MM.1S (cell line): ENCODE measurements at regions not wholly inside any gene's neighbourhood (a gene's known extent, or its start where the extent isn't known, plus 50 kb on each side); places are given as distances from the start of the nearest gene placed in this dataset.

Experiments used
- DNase-seq: peaks from one replicate; pipeline ENCODE4 v3.0.0-alpha.2; 2015
- H2AFZ ChIP-seq: fragments of 300-600 bp; sonication (generic); 2 replicates; pipeline ENCODE4 v1.6.0; 2016; ENCODE audit warnings: antibody characterized with exemption, low read length
- H3F3A ChIP-seq: fragments of 300-600 bp; sonication (generic); 2 replicates; pipeline ENCODE4 v1.6.1; 2016; ENCODE audit warnings: mild to moderate bottlenecking, antibody characterized with exemption, low read length, moderate library complexity, mixed read lengths; ENCODE audit not compliant: insufficient read depth
- H3K27ac ChIP-seq: fragments of 300-600 bp; sonication (generic); 2 replicates; pipeline ENCODE4 v1.5.1; 2016; ENCODE audit warnings: mild to moderate bottlenecking, low read length
- H3K27me3 ChIP-seq: fragments of 300-600 bp; sonication (generic); replicated peaks from 2 replicates; pipeline ENCODE4 v1.6.0; 2016; ENCODE audit warnings: low read length; ENCODE audit not compliant: insufficient read depth
- H3K36me3 ChIP-seq: fragments of 300-600 bp; sonication (generic); replicated peaks from 2 replicates; pipeline ENCODE4 v1.6.1; 2016; ENCODE audit warnings: mild to moderate bottlenecking, low read length, mixed read lengths; ENCODE audit not compliant: insufficient read depth
- H3K4me1 ChIP-seq: fragments of 300-600 bp; sonication (generic); 2 replicates; pipeline ENCODE4 v1.6.1; 2016; ENCODE audit warnings: low read length, mixed read lengths
- H3K4me2 ChIP-seq: fragments of 300-600 bp; sonication (generic); 2 replicates; pipeline ENCODE4 v1.6.0; 2016; ENCODE audit warnings: low read depth, low read length
- H3K4me3 ChIP-seq: fragments of 300-600 bp; sonication (generic); 2 replicates; pipeline ENCODE4 v1.5.1; 2016; ENCODE audit warnings: low read length, mixed read lengths
- H3K79me2 ChIP-seq: fragments of 300-600 bp; sonication (generic); 2 replicates; pipeline ENCODE4 v1.6.1; 2016; ENCODE audit warnings: mixed run types, low read length, mixed read lengths
- H3K9ac ChIP-seq: fragments of 300-600 bp; sonication (generic); 2 replicates; pipeline ENCODE4 v1.6.1; 2016; ENCODE audit warnings: low read length, mixed read lengths
- H3K9me2 ChIP-seq: fragments of 300-600 bp; sonication (generic); replicated peaks from 2 replicates; pipeline ENCODE4 v1.6.1; 2016; ENCODE audit warnings: mild to moderate bottlenecking, low read length, mixed read lengths; ENCODE audit not compliant: insufficient read depth
- H3K9me3 ChIP-seq: fragments of 300-600 bp; sonication (generic); replicated peaks from 2 replicates; pipeline ENCODE4 v1.6.1; 2016; ENCODE audit warnings: mild to moderate bottlenecking, low read length, mixed read lengths; ENCODE audit not compliant: insufficient read depth
- H4K20me1 ChIP-seq: fragments of 300-600 bp; sonication (generic); 2 replicates; pipeline ENCODE4 v1.6.1; 2016; ENCODE audit warnings: mild to moderate bottlenecking, low read length, moderate library complexity, mixed read lengths; ENCODE audit not compliant: insufficient read depth
- CTCF ChIP-seq: fragments of 300-600 bp; sonication (generic); IDR thresholded peaks from 2 replicates; pipeline ENCODE4 v1.5.1; 2016; ENCODE audit warnings: antibody characterized with exemption, low read length, mixed read lengths
- EZH2 ChIP-seq: fragments of 300-600 bp; sonication (generic); optimal IDR thresholded peaks from 2 replicates; pipeline ENCODE3; 2017; ENCODE audit warnings: low read depth, mild to moderate bottlenecking, antibody characterized with exemption, low read length, mixed read lengths
- EZH2phosphoT487 ChIP-seq: fragments of 300-600 bp; sonication (generic); IDR thresholded peaks from 2 replicates; pipeline ENCODE4 v1.6.1; 2018; ENCODE audit warnings: antibody characterized with exemption, low read length

DNA sequence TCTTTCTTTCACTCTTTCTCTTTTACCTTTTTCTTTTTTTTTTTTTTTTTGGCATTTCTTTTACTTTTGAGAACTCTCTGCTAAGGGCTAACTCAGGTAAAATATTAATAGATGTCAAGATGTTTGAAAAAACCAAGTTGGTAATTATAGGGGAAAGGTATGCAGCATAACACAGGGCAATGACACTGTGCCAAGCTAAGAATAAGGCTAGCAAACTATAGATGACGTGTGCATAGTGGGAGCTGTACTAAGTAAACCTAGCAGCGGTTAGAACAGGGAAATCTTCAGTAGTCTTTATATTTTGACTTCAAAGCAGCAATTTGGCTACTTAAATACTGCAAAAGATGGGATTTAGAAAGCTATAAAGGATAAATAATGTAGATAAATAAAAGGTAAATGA is 415.4 kb upstream of the RGPD4 start:
- H2AFZ ChIP-seq: no peak overlapping the region
- no peaks in the 10 kb centered on the region for H3K4me1 ChIP-seq
- no peaks in the 10 kb centered on the region for H3F3A ChIP-seq
- no peaks in the 10 kb centered on the region for H3K27me3 ChIP-seq
- H4K20me1 ChIP-seq: no peaks in the 10 kb centered on the region
- no peak for DNase-seq
- no peaks in the 10 kb centered on the region for H3K36me3 ChIP-seq
- H3K79me2 ChIP-seq: no peaks in the 10 kb centered on the region
- H3K27ac ChIP-seq: no peak overlapping the region
- no peaks in the 10 kb centered on the region for H3K9me3 ChIP-seq
- no peak overlapping the region for H3K4me2 ChIP-seq
- H3K9me2 ChIP-seq: no peaks in the 10 kb centered on the region
- TF ChIP-seq EZH2 (no peak), EZH2phosphoT487 (no peak), CTCF (no peak)
- no peak overlapping the region for H3K9ac ChIP-seq
- H3K4me3 ChIP-seq: no peak overlapping the region

GRCh38 chr2:107412209-107412904 is 414.3 kb upstream of the RGPD4 start:
- H3K9me3 ChIP-seq: no peaks in the 10 kb centered on the region
- DNase-seq: no peak
- no peaks in the 10 kb centered on the region for H3F3A ChIP-seq

DNA sequence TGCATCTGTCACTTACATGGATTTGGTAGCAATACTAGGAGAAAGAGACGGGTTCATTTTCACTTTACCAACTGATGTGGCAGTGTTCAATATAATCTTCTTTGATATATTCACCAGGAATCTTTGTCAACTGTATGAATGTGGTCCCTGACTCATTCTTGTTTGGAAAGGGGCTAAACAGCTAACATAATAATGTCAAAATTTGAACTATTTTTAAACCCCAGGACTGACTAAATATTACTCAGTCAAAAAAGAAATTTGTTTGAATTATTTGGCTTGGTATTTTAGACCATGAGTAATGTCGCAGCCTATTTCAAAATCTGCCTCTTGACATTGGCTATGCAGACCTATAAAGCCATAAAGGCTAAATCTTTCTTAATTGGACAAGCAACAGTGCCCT is 413.7 kb upstream of the RGPD4 start:
- H2AFZ ChIP-seq: no peak overlapping the region
- no peaks in the 10 kb centered on the region for H3K79me2 ChIP-seq
- no peaks in the 10 kb centered on the region for H3K36me3 ChIP-seq
- H3K9ac ChIP-seq: no peak overlapping the region
- H3K27me3 ChIP-seq: no peaks in the 10 kb centered on the region
- no peak overlapping the region for H3K27ac ChIP-seq
- H4K20me1 ChIP-seq: no peaks in the 10 kb centered on the region
- H3K4me3 ChIP-seq: no peak overlapping the region
- no peaks in the 10 kb centered on the region for H3F3A ChIP-seq
- DNase-seq: no peak
- TF ChIP-seq EZH2 (no peak), CTCF (no peak), EZH2phosphoT487 (no peak)
- H3K4me2 ChIP-seq: no peak overlapping the region
- H3K9me2 ChIP-seq: no peaks in the 10 kb centered on the region
- H3K9me3 ChIP-seq: no peaks in the 10 kb centered on the region
- no peaks in the 10 kb centered on the region for H3K4me1 ChIP-seq

More at GRCh38 chr2:107412209-107412904, 414.3 kb upstream of the RGPD4 start:
- H3K4me3 ChIP-seq: no peak overlapping the region
- no peaks in the 10 kb centered on the region for H3K79me2 ChIP-seq
- H3K27ac ChIP-seq: no peak overlapping the region
- H3K4me2 ChIP-seq: no peak overlapping the region
- no peaks in the 10 kb centered on the region for H3K36me3 ChIP-seq
- no peak overlapping the region for H2AFZ ChIP-seq
- H4K20me1 ChIP-seq: no peaks in the 10 kb centered on the region
- TF ChIP-seq EZH2 (no peak), EZH2phosphoT487 (no peak), CTCF (no peak)
- H3K9me2 ChIP-seq: no peaks in the 10 kb centered on the region
- H3K27me3 ChIP-seq: no peaks in the 10 kb centered on the region
- H3K9ac ChIP-seq: no peak overlapping the region
- H3K4me1 ChIP-seq: no peaks in the 10 kb centered on the region
